Left lung (tissue), 4 donors: ENCODE measurements at regions not wholly inside any gene's neighbourhood (a gene's known extent, or its start where the extent isn't known, plus 50 kb on each side); places are given as distances from the start of the nearest gene placed in this dataset.

Experiments used
- ATAC-seq: fragments of 200-7000 bp; cut with Tn5 transposase; one replicate; pipeline ENCODE4 v1.9.1; 2020; ENCODE audit warnings: moderate library complexity
- DNase-seq, 4 donors: peaks; one replicate each; pipeline ENCODE4 v3.0.0-alpha.2; 2013 to 2020
- H3K27ac ChIP-seq, 2 donors: fragments of 200-600 bp; sonication (generic) in 1 of 2; one replicate each; pipeline versions ENCODE4 v1.5.0 to v1.8.0; 2020 to 2021
- H3K27me3 ChIP-seq, 2 donors: fragments of 200-600 bp; sonication (generic) in 1 of 2; one replicate each; pipeline versions ENCODE4 v1.5.0 to v1.8.0; 2020 to 2021
- H3K36me3 ChIP-seq, 2 donors: fragments of 200-600 bp; sonication (generic) in 1 of 2; one replicate each; pipeline versions ENCODE4 v1.5.0 to v1.8.0; 2020 to 2021
- H3K4me1 ChIP-seq, 2 donors: fragments of 200-600 bp; one replicate each; pipeline ENCODE4 v1.8.0; 2021
- H3K4me3 ChIP-seq, 2 donors: fragments of 200-600 bp; sonication (generic) in 1 of 2; one replicate each; pipeline versions ENCODE4 v1.5.0 to v1.8.0; 2020 to 2021; ENCODE audit warnings: mild to moderate bottlenecking in 1 of 2
- H3K9me3 ChIP-seq, 2 donors: fragments of 200-600 bp; sonication (generic) in 1 of 2; one replicate each; pipeline versions ENCODE4 v1.5.0 to v1.8.0; 2020 to 2021
- intact Hi-C, 2 donors: fragments of 100-400 bp; cut with DNase I; formaldehyde crosslinking; loops; one replicate each; pipeline versions ENCODE4 v1.11.2 to v1.14.2; 2022
- TF ChIP-seq, protein P1 (sequence below), 2 donors: fragments of 200-600 bp; sonication (generic) in 1 of 2; IDR thresholded peaks; one replicate each; pipeline versions ENCODE4 v1.5.0 to v1.8.0; 2021; ENCODE audit warnings: antibody characterized with exemption in 2 of 2
- donor health status: DM: no; HTN: yes; CAD: no.
- donor health status: DM: no; HTN: no; CAD: no.

DNA sequence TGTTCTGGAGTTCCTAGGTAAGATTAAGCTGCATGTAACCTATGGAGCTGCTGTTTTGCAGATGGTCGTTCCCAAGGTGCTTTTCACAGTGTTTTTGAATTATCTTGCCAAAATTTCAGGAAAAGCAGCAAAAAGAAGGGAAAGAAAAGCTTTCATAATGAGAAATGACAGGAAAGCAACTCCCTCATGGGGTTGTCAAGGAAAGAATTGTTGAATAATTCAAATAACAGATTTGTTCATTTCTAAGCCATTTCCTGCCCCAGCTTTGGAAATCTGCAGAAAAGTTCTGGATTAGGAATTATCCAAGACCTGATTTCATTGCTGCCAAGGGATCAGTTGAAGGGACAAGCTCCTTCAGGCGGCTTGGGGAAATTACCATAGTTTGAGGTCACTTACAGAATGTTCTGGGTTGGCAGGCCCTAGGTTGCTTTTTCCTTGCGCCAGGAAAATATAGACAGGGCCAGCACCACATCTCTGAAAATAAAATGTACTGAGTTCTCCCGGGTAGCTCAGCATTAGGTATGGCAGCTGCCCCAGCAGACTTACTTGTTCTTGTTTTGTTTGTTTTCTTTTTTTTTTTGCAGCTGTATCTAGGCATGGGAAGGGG, 354.7 kb downstream of the STIM2 start:
- Histone ChIP-seq H3K4me1 (no peaks in the 10 kb centered on the region), H3K27ac (no peak overlapping the region), H3K36me3 (no peaks in the 10 kb centered on the region), H3K27me3 (no peaks in the 10 kb centered on the region), H3K9me3 (no peaks in the 10 kb centered on the region), H3K4me3 (no peak overlapping the region)
- intact Hi-C loops, result no loop called here
- DNase-seq (no peak), ATAC-seq (no peak)
- TF ChIP-seq, protein P1, sequence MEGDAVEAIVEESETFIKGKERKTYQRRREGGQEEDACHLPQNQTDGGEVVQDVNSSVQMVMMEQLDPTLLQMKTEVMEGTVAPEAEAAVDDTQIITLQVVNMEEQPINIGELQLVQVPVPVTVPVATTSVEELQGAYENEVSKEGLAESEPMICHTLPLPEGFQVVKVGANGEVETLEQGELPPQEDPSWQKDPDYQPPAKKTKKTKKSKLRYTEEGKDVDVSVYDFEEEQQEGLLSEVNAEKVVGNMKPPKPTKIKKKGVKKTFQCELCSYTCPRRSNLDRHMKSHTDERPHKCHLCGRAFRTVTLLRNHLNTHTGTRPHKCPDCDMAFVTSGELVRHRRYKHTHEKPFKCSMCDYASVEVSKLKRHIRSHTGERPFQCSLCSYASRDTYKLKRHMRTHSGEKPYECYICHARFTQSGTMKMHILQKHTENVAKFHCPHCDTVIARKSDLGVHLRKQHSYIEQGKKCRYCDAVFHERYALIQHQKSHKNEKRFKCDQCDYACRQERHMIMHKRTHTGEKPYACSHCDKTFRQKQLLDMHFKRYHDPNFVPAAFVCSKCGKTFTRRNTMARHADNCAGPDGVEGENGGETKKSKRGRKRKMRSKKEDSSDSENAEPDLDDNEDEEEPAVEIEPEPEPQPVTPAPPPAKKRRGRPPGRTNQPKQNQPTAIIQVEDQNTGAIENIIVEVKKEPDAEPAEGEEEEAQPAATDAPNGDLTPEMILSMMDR (IDR thresholded peaks at IDR 0.05), result no peak

DNA sequence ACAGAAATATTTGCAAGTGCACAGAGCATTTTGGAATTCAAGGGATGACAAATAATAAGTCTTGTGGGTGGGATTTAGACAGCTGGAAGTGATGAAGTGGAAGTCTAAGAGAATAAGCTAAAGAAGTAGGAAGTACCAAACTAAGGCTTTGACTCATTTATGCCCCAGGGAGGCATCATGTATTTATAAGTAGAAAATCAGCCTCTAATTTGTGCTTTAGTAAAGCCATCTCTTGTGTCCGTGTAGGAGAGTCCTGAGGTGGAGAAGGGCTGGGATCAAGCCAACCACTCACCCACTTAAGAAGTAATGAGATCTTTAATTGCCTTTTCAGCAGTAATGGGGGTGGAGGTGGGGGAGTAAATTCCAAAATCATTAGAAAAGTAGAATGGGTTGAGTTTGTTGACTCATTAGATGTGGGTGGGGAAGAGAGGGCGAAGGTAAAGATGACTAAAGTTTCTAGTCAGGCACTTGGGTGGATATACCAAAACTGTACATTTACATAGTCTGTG, 356.7 kb downstream of the STIM2 start:
- Histone ChIP-seq H3K4me1 (no peaks in the 10 kb centered on the region), H3K27me3 (no peaks in the 10 kb centered on the region), H3K27ac (no peak overlapping the region), H3K4me3 (no peak overlapping the region), H3K36me3 (no peaks in the 10 kb centered on the region), H3K9me3 (no peaks in the 10 kb centered on the region)
- intact Hi-C loops, result no loop called here
- DNase-seq, result no peak
- TF ChIP-seq, protein P1 (IDR thresholded peaks at IDR 0.05), result no peak
- peak; percentile 22 for ATAC-seq

DNA sequence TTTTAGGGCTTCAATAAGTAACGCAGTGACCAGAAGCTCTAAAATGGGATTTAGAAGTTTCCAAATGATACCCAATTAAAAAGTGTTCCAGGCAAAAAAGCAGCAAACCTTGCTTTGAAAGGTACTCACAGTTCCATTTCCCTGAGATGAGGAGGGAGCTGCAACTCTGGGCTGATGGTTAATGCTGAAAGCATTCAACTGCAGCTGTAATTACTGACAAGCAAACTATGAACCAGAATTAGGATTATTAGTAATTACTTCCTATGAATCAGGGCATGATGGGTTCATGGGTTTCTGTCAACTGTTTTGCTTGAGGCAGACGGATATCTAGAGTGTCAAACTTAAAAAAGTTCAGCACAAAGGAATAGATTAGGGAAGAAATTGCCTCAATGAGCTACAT, 357.4 kb downstream of the STIM2 start:
- no peaks in the 10 kb centered on the region for H3K9me3 ChIP-seq
- no peak overlapping the region for H3K27ac ChIP-seq
- H3K4me3 ChIP-seq, result no peak overlapping the region
- H3K27me3 ChIP-seq, result no peaks in the 10 kb centered on the region
- TF ChIP-seq, protein P1 (IDR thresholded peaks at IDR 0.05), result no peak
- no peak for DNase-seq
- no peaks in the 10 kb centered on the region for H3K4me1 ChIP-seq
- intact Hi-C loops, result no loop called here
- ATAC-seq, result no peak
- H3K36me3 ChIP-seq, result no peaks in the 10 kb centered on the region

DNA sequence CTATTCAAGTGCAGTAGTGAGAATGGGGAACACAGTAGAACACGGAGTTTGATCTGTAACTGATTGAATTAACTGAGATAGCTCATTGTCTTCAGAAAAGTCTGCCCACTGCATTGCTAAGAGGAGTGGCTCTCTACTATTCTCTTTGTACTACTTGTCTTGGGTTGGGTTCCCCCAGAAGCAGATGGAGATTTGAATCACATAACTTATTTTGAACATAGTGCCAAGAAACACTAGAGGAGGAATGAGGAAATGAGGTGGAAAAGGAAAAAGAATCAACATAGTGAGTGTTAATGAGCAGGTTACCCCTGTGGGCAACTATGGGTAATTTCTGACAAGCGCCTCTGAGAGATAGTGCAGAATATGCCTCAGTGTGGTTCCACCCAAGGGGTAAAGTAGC, 362.7 kb downstream of the STIM2 start:
- ATAC-seq (no peak), DNase-seq (no peak)
- H3K4me3 ChIP-seq, result no peak overlapping the region
- H3K27ac ChIP-seq, result no peak overlapping the region
- no peaks in the 10 kb centered on the region for H3K36me3 ChIP-seq
- no peaks in the 10 kb centered on the region for H3K9me3 ChIP-seq
- TF ChIP-seq, protein P1 (IDR thresholded peaks at IDR 0.05), result no peak
- intact Hi-C loops, result no loop called here
- H3K4me1 ChIP-seq, result no peaks in the 10 kb centered on the region
- no peaks in the 10 kb centered on the region for H3K27me3 ChIP-seq

DNA sequence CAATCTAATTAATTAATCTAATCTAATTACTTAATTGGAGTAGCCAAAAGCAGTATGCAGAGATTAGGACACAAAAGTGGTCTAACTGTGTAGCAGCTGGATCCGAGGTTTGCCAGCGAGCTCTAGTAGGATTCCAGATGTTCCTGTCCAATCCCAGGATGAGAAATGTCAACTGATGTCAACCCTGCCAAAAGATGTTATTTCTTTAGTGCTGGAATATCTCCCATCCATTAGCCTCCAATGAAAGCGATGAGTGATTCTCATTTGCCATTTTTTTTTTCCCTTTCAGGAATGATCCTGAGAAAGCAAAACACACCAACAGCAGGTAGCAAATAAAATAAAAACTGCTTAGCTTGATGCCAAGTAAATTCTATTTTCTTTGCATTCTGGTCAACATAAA, 372.9 kb downstream of the STIM2 start:
- H3K4me1 ChIP-seq, result no peaks in the 10 kb centered on the region
- no peaks in the 10 kb centered on the region for H3K9me3 ChIP-seq
- H3K4me3 ChIP-seq, result no peak overlapping the region
- no peak for DNase-seq
- TF ChIP-seq, protein P1 (IDR thresholded peaks at IDR 0.05), result no peak
- no peaks in the 10 kb centered on the region for H3K27me3 ChIP-seq
- intact Hi-C loops, result no loop called here
- H3K27ac ChIP-seq, result no peak overlapping the region
- no peak for ATAC-seq
- H3K36me3 ChIP-seq, result no peaks in the 10 kb centered on the region
